ENCODE measurements at regions not wholly inside any gene's neighbourhood (a gene's known extent, or its start where the extent isn't known, plus 50 kb on each side); places are given as distances from the start of the nearest gene placed in this dataset.

DNA sequence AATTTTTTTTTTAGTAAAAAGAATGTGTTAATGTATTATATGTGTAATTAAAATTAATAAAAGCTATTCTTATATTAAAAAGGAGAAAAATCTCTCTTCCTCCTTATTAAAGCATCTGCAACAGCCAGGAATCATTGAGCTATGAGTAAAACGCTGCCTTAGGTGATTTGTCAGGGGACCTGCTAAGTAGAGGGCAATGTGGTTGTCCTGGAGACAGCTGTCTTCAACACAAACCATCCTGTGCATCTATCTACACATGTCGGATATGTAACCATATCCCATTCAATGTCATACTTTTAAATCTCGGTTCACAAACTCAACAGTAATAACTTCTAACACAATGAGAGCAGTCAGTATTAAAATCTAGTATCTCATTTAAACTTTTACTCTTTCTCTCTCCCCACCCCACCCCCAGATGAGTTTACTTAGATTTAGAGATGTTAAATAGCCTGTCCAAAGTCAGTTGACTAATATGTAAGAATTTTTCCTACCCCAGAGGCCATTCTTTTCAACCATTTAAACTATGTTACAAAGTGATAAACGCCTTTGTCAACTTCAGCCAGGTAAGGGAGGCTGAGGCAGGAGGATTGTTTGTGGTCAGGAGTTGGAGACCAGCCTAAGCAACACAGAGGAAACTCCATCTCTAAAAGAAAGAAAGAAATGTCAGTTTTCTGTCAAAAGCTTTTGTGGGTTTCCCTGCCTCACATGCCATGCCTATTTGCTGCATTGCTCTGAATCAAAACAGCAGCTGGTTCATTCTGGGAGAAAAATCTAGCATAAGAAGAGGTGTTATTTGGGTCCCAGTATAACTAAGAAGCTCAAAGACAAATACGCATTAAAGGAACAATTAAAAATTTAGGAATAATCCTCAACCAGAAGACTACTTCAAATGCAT is 413.7 kb upstream of the CCDC196 start:
- DNase-seq (ENCODE audit: low spot score) = no peak
- H3K36me3 ChIP-seq = no peaks in the 10 kb centered on the region
- no peaks in the 10 kb centered on the region for H3K9me3 ChIP-seq
- intact Hi-C loops (cut with DNase I) = no loop called here
- no peaks in the 10 kb centered on the region for H3K27me3 ChIP-seq (replicated peaks; ENCODE audit: insufficient read depth)
- H3K4me1 ChIP-seq (replicated peaks) = no peaks in the 10 kb centered on the region
- no peak overlapping the region for H3K4me3 ChIP-seq
- TF ChIP-seq POLR2AphosphoS5 (IDR thresholded peaks at IDR 0.05) = no peak
- TF ChIP-seq CTCF (IDR thresholded peaks at IDR 0.05) = no peak
- WGBS = 93% methylated on average over 5 of the region's 5 CpGs
- no peak overlapping the region for H3K27ac ChIP-seq

- Histone ChIP-seq H3K4me1 (replicated peaks) (no peaks in the 10 kb centered on the region), H3K36me3 (no peaks in the 10 kb centered on the region), H3K9me3 (no peaks in the 10 kb centered on the region), H3K27me3 (replicated peaks; ENCODE audit: insufficient read depth) (no peaks in the 10 kb centered on the region), H3K27ac (no peak overlapping the region), H3K4me3 (no peak overlapping the region)
- TF ChIP-seq CTCF (IDR thresholded peaks at IDR 0.05) = no peak
- no peak for TF ChIP-seq POLR2AphosphoS5 (IDR thresholded peaks at IDR 0.05)
- TF ChIP-seq POLR2A (IDR thresholded peaks at IDR 0.05) = no peak
- DNase-seq (ENCODE audit: low spot score) = no peak
- intact Hi-C loops (cut with DNase I) = no loop called here
- 57% methylated on average over 4 of the region's 4 CpGs for WGBS
Measured at GRCh38 chr14:66074537-66074936, 411.6 kb upstream of the CCDC196 start.

DNA sequence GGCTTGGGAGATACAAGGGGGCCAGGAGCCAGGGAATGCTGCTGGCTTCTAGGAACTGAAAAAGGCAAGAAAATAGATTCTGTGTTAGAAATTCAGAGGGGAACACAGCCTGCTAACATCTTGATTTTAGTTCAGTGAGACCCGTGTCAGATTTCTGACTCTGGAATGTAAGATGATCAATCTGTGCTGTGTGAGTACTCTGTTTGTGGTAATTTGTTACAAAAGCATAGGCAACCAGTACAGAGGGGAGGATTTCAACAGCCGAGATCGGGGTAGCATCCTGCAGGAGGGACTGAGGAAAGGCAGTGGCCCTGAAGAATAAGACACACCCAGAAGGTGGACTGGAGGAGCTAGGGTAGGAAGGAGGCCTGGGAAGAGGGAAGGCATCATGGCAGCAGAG is 410.0 kb upstream of the CCDC196 start:
- Histone ChIP-seq H3K9me3 (no peaks in the 10 kb centered on the region), H3K27ac (no peak overlapping the region), H3K27me3 (replicated peaks; ENCODE audit: insufficient read depth) (no peaks in the 10 kb centered on the region), H3K4me1 (replicated peaks) (no peaks in the 10 kb centered on the region), H3K36me3 (no peaks in the 10 kb centered on the region), H3K4me3 (no peak overlapping the region)
- TF ChIP-seq POLR2A (IDR thresholded peaks at IDR 0.05) (no peak), CTCF (IDR thresholded peaks at IDR 0.05) (no peak), POLR2AphosphoS5 (IDR thresholded peaks at IDR 0.05) (no peak)
- intact Hi-C loops (cut with DNase I) = no loop called here
- no peak for DNase-seq (ENCODE audit: low spot score)
- 72% methylated on average over 3 of the region's 3 CpGs for WGBS

DNA sequence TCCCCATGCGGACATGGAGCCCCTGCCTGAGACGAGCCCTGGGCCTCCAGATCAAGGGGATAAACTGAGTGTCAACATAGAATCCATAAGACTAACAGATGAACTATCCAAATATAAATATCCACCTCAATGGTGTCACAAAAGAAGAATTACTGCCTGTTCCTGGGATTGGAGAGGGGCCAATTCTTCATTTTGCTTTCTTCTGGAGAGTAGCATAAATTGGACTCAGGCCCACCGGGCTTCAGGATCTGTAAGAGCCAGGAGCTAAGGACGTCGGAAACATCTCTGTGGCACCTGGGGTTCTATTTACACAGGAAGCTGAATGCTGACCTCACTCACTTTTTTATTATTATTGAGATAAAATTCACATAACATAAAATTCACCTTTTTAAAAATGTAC is 408.2 kb upstream of the CCDC196 start:
- H3K27ac ChIP-seq = no peak overlapping the region
- H3K4me3 ChIP-seq = no peak overlapping the region
- intact Hi-C loops (cut with DNase I) = no loop called here
- 31% methylated on average over 5 of the region's 5 CpGs for WGBS
- DNase-seq (ENCODE audit: low spot score) = no peak
- H3K36me3 ChIP-seq = no peaks in the 10 kb centered on the region
- no peaks in the 10 kb centered on the region for H3K9me3 ChIP-seq
- TF ChIP-seq POLR2AphosphoS5 (IDR thresholded peaks at IDR 0.05) = no peak
- TF ChIP-seq CTCF (IDR thresholded peaks at IDR 0.05) = no peak
- TF ChIP-seq POLR2A (IDR thresholded peaks at IDR 0.05) = no peak
- H3K27me3 ChIP-seq (replicated peaks; ENCODE audit: insufficient read depth) = no peaks in the 10 kb centered on the region
- no peaks in the 10 kb centered on the region for H3K4me1 ChIP-seq (replicated peaks)
